NCI-H2107 treated with DMSO at 0.1 percent for 48 hours (cell line): ENCODE measurements at regions not wholly inside any gene's neighbourhood (a gene's known extent, or its start where the extent isn't known, plus 50 kb on each side); places are given as distances from the start of the nearest gene placed in this dataset.

Experiments used
- DNase-seq: peaks from one replicate; lab custom pipeline; 2025; ENCODE audit not compliant: unreplicated experiment; lab: John Stamatoyannopoulos, UW

- no peak for DNase-seq
These were observed 1454.8 kb downstream of the RPA4 start for GRCh38 chrX:98338544-98338943.

- DNase-seq, result no peak
These were observed 1467.2 kb downstream of the RPA4 start for GRCh38 chrX:98350940-98351339.

- no peak for DNase-seq
These were observed 1473.4 kb downstream of the RPA4 start for GRCh38 chrX:98357146-98357545.

GRCh38 chrX:98362630-98363029 is 1478.9 kb downstream of the RPA4 start:
- no peak for DNase-seq

GRCh38 chrX:98371994-98372393 is 1488.3 kb downstream of the RPA4 start:
- DNase-seq, result no peak

- DNase-seq, result no peak
These were observed 1495.4 kb downstream of the RPA4 start for GRCh38 chrX:98379134-98379533.

- DNase-seq, result no peak
These were observed 1496.4 kb downstream of the RPA4 start for GRCh38 chrX:98380106-98380505.

- no peak for DNase-seq
These were observed 1496.8 kb downstream of the RPA4 start for GRCh38 chrX:98380556-98380955.

- no peak for DNase-seq
These were observed 1514.8 kb downstream of the RPA4 start for GRCh38 chrX:98398542-98398941.

GRCh38 chrX:98405376-98405775 is 1521.7 kb downstream of the RPA4 start:
- DNase-seq, result no peak

- DNase-seq, result no peak
These were observed 1523.9 kb downstream of the RPA4 start for GRCh38 chrX:98407584-98407983.

GRCh38 chrX:98409867-98410266 is 1526.2 kb downstream of the RPA4 start:
- no peak for DNase-seq

- no peak for DNase-seq
These were observed 1528.3 kb downstream of the RPA4 start for GRCh38 chrX:98412058-98412457.

GRCh38 chrX:98422536-98422935 is 1538.8 kb downstream of the RPA4 start:
- no peak for DNase-seq

- DNase-seq, result no peak
These were observed 1548.7 kb downstream of the RPA4 start for GRCh38 chrX:98432413-98432812.

- DNase-seq, result no peak
These were observed 1564.8 kb downstream of the RPA4 start for GRCh38 chrX:98448524-98448923.

GRCh38 chrX:98452456-98452855 is 1568.7 kb downstream of the RPA4 start:
- DNase-seq, result no peak

- DNase-seq, result no peak
These were observed 1576.0 kb downstream of the RPA4 start for GRCh38 chrX:98459669-98460068.

GRCh38 chrX:98480606-98481005 is 1596.9 kb downstream of the RPA4 start:
- no peak for DNase-seq

- DNase-seq, result no peak
These were observed 1597.9 kb downstream of the RPA4 start for GRCh38 chrX:98481636-98482035.

GRCh38 chrX:98490670-98491069 is 1607.0 kb downstream of the RPA4 start:
- no peak for DNase-seq

GRCh38 chrX:98501426-98501825 is 1617.7 kb downstream of the RPA4 start:
- no peak for DNase-seq

- no peak for DNase-seq
These were observed 1623.2 kb downstream of the RPA4 start for GRCh38 chrX:98506907-98507306.

GRCh38 chrX:98514032-98514431 is 1630.3 kb downstream of the RPA4 start:
- DNase-seq, result no peak
